ENCODE measurements at regions not wholly inside any gene's neighbourhood (a gene's known extent, or its start where the extent isn't known, plus 50 kb on each side); places are given as distances from the start of the nearest gene placed in this dataset.

DNA sequence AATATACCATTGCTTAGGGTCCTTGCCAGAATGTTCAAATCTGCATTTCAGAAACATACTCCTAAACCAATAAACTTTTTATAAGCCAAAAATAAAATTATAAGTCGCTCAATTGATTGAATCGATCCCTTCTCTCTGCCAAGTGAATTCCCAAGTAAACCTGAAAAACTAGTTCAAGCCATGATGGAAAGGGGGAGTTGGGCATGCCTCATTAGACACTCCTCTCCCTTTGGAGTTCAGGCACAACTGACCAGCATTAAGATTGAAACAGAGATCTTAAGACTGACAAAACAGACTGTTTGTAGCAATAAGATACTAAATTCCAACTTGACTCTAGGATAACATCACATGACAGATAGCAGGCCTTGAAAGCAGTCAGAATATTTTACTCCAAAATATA lies 113.7 kb upstream of the RASGRP1 start:
- peaks cover 0 to 4% of the 10 kb centered on the region in 2 experiments; a peak in 1 of 5 replicates for H3K27me3 ChIP-seq (ENCODE audit: control insufficient read depth in 1 of 2, insufficient read depth in 2 of 2, low read length in 2 of 2)
- intact Hi-C loops (cut with micrococcal nuclease; ENCODE audit: unreplicated experiment): no loop called here
- WGBS (ENCODE audit: low lambda C conversion rate): 5% methylated on average over 2 of the region's 2 CpGs
- TF ChIP-seq CBX1 (IDR thresholded peaks at IDR 0.05; ENCODE audit: low read depth) (no peak), ZNF550 (CRISPR knock-in tag; IDR thresholded peaks at IDR 0.05; ENCODE audit: borderline replicate concordance) (no peak), WIZ (CRISPR knock-in tag; IDR thresholded peaks at IDR 0.05) (no peak), PHF21A (CRISPR knock-in tag; IDR thresholded peaks at IDR 0.05) (no peak), ZNF10 (CRISPR knock-in tag; IDR thresholded peaks at IDR 0.05; ENCODE audit: borderline replicate concordance, low read depth) (no peak), KDM5A (IDR thresholded peaks at IDR 0.05; ENCODE audit: borderline replicate concordance, low read length) (no peak), CAMTA2 (CRISPR knock-in tag; IDR thresholded peaks at IDR 0.05; ENCODE audit: borderline replicate concordance) (no peak), FOXJ3 (CRISPR knock-in tag; IDR thresholded peaks at IDR 0.05; ENCODE audit: borderline replicate concordance) (no peak), ZNF557 (CRISPR knock-in tag; IDR thresholded peaks at IDR 0.05) (no peak)
- H2AFZ ChIP-seq (ENCODE audit: low read length): no peak overlapping the region
- POLR2A ChIA-PET: no interaction called here
- no peaks in the 10 kb centered on the region for H3K9me3 ChIP-seq (ENCODE audit: low read length)
- no peak for ATAC-seq
- FAIRE-seq: no peak
- no peak overlapping the region for H3K27ac ChIP-seq (ENCODE audit: extremely low read length, insufficient read depth, low read length)
- no peak for DNase-seq (ENCODE audit: low spot score)
- CTCF ChIA-PET (ENCODE audit: low intra/inter-chr PET ratio, low total read pairs): no interaction called here
- H4K20me1 ChIP-seq (ENCODE audit: insufficient read depth, low read length): no peaks in the 10 kb centered on the region
- H3K9ac ChIP-seq (ENCODE audit: insufficient read depth, low read depth, low read length): no peak overlapping the region
- no peaks in the 10 kb centered on the region for H3K79me2 ChIP-seq (ENCODE audit: insufficient read depth, low read length)
- no peak overlapping the region for H3K4me3 ChIP-seq (replicated peaks in 1 of 3; ENCODE audit: insufficient read depth in 1 of 3, low read depth in 2 of 3, low read length in 3 of 3)
- H3K4me1 ChIP-seq (ENCODE audit: insufficient read depth, low read length): no peaks in the 10 kb centered on the region
- H3K4me2 ChIP-seq (ENCODE audit: low read depth, low read length): no peak overlapping the region
- no TSS peak for BruUV-seq (replicated peaks)
- H3K36me3 ChIP-seq (replicated peaks in 1 of 2; ENCODE audit: control insufficient read depth in 1 of 2, insufficient read depth in 2 of 2, low read length in 2 of 2): no peaks in the 10 kb centered on the region
- in situ Hi-C loops (cut with HindIII; ENCODE audit: extremely low pct_ligation_motif_present, low pct_unique_long_range_greater_than_20kb): loop anchor here (25.0 kb wide), 1 partner anchor 666 kb away; no protein-coding TSS in a partner anchor

GRCh38 chr15:38680775-38681174 lies 116.2 kb upstream of the RASGRP1 start:
- WGBS (ENCODE audit: low lambda C conversion rate): 4% methylated on average over 5 of the region's 5 CpGs
- H3K79me2 ChIP-seq (ENCODE audit: insufficient read depth, low read length): no peaks in the 10 kb centered on the region
- intact Hi-C loops (cut with micrococcal nuclease; ENCODE audit: unreplicated experiment) (no loop called here), in situ Hi-C loops (cut with HindIII; ENCODE audit: extremely low pct_ligation_motif_present, low pct_unique_long_range_greater_than_20kb) (loop anchor here (10.0 to 25.0 kb wide), 2 partner anchors 206 to 668 kb away; no protein-coding TSS in a partner anchor)
- H3K36me3 ChIP-seq (replicated peaks in 1 of 2; ENCODE audit: control insufficient read depth in 1 of 2, insufficient read depth in 2 of 2, low read length in 2 of 2): no peaks in the 10 kb centered on the region
- H3K27me3 ChIP-seq (ENCODE audit: control insufficient read depth in 1 of 2, insufficient read depth in 2 of 2, low read length in 2 of 2): peaks cover 0 to 4% of the 10 kb centered on the region in 2 experiments; a peak in 1 of 5 replicates
- no peak overlapping the region for H2AFZ ChIP-seq (ENCODE audit: low read length)
- H3K27ac ChIP-seq (ENCODE audit: extremely low read length, insufficient read depth, low read length): no peak overlapping the region
- no peaks in the 10 kb centered on the region for H3K9me3 ChIP-seq (ENCODE audit: low read length)
- no TSS peak for BruUV-seq (replicated peaks)
- no peak overlapping the region for H3K4me2 ChIP-seq (ENCODE audit: low read depth, low read length)
- no peak for ATAC-seq
- H3K9ac ChIP-seq (ENCODE audit: insufficient read depth, low read depth, low read length): no peak overlapping the region
- no peaks in the 10 kb centered on the region for H4K20me1 ChIP-seq (ENCODE audit: insufficient read depth, low read length)
- DNase-seq (ENCODE audit: low spot score): no peak
- H3K4me3 ChIP-seq (replicated peaks in 1 of 3; ENCODE audit: insufficient read depth in 1 of 3, low read depth in 2 of 3, low read length in 3 of 3): no peak overlapping the region
- no peak for FAIRE-seq
- H3K4me1 ChIP-seq (ENCODE audit: insufficient read depth, low read length): no peaks in the 10 kb centered on the region
- POLR2A ChIA-PET: no interaction called here
- CTCF ChIA-PET (ENCODE audit: low intra/inter-chr PET ratio, low total read pairs): no interaction called here
- TF ChIP-seq, protein P1, sequence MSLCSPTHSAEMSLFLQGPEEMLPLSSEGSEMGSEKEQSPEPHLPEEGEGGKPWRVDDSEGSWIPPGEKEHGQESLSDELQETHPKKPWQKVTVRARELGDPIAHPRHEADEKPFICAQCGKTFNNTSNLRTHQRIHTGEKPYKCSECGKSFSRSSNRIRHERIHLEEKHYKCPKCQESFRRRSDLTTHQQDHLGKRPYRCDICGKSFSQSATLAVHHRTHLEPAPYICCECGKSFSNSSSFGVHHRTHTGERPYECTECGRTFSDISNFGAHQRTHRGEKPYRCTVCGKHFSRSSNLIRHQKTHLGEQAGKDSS (CRISPR knock-in tag; IDR thresholded peaks at IDR 0.05; ENCODE audit: borderline replicate concordance, low read depth): no peak
- TF ChIP-seq HMG20B (CRISPR knock-in tag; conservative IDR thresholded peaks at IDR 0.05): no peak
- TF ChIP-seq KDM1A (CRISPR knock-in tag; IDR thresholded peaks at IDR 0.05): no peak
- TF ChIP-seq MBNL3 (CRISPR knock-in tag; conservative IDR thresholded peaks at IDR 0.05): no peak
- TF ChIP-seq, protein P2, sequence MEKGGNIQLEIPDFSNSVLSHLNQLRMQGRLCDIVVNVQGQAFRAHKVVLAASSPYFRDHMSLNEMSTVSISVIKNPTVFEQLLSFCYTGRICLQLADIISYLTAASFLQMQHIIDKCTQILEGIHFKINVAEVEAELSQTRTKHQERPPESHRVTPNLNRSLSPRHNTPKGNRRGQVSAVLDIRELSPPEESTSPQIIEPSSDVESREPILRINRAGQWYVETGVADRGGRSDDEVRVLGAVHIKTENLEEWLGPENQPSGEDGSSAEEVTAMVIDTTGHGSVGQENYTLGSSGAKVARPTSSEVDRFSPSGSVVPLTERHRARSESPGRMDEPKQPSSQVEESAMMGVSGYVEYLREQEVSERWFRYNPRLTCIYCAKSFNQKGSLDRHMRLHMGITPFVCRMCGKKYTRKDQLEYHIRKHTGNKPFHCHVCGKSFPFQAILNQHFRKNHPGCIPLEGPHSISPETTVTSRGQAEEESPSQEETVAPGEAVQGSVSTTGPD (CRISPR knock-in tag; IDR thresholded peaks at IDR 0.05): no peak
- TF ChIP-seq ZFP41 (CRISPR knock-in tag; IDR thresholded peaks at IDR 0.05; ENCODE audit: borderline replicate concordance): no peak
- TF ChIP-seq PHF8 (CRISPR knock-in tag; IDR thresholded peaks at IDR 0.05): no peak
- TF ChIP-seq ZNF256 (CRISPR knock-in tag; conservative IDR thresholded peaks at IDR 0.05): no peak
- TF ChIP-seq ELF3 (CRISPR knock-in tag; IDR thresholded peaks at IDR 0.05): no peak
- no peak for TF ChIP-seq ATRX (CRISPR knock-in tag; IDR thresholded peaks at IDR 0.05; ENCODE audit: borderline replicate concordance)
- TF ChIP-seq ATF7 (IDR thresholded peaks at IDR 0.05): no peak
- no peak for TF ChIP-seq ATF7 (CRISPR knock-in tag; IDR thresholded peaks at IDR 0.05)
